PC-3 (cell line): ENCODE measurements at regions not wholly inside any gene's neighbourhood (a gene's known extent, or its start where the extent isn't known, plus 50 kb on each side); places are given as distances from the start of the nearest gene placed in this dataset.
A peak's percentile ranks its signal among the peaks of the same experiment; 100 is the strongest.

Experiments
- ATAC-seq: fragments of 200-7000 bp; cut with Tn5 transposase; 2 replicates; pipeline ENCODE4 v1.9.1; 2020; ENCODE audit warnings: mild to moderate bottlenecking, moderate library complexity
- BruUV-seq: library from RNA; stranded (reverse); fragments of 400-500 nt; replicated peaks from 2 replicates; lab custom pipeline; 2021; lab: Mats Ljungman, UMichigan
- CTCF ChIA-PET: fragments of 300-600 bp; sonication (Branson Sonifier 250); formaldehyde crosslinking; loops from one replicate; lab custom pipeline; 2022; ENCODE audit warnings: antibody characterized with exemption; lab: Charles Lee
- POLR2A ChIA-PET: fragments of 300-600 bp; sonication (Branson Sonifier 250); formaldehyde crosslinking; loops from one replicate; lab custom pipeline; 2022; ENCODE audit warnings: antibody characterized with exemption; ENCODE audit not compliant: unreplicated experiment; lab: Charles Lee
- DNase-seq: peaks from one replicate; pipeline ENCODE4 v3.0.0-alpha.2; 2015
- H2AFZ ChIP-seq: fragments of 300-600 bp; sonication (generic); 2 replicates; pipeline ENCODE4 v1.6.0; 2016; ENCODE audit warnings: antibody characterized with exemption, low read length
- H3F3A ChIP-seq: fragments of 300-600 bp; sonication (generic); one replicate; pipeline ENCODE4 v1.6.0; 2017; ENCODE audit warnings: antibody characterized with exemption, low read length, control low read depth, mild to moderate bottlenecking; ENCODE audit not compliant: unreplicated experiment
- H3K27ac ChIP-seq: fragments of 300-600 bp; sonication (generic); 2 replicates; pipeline ENCODE4 v1.5.1; 2016; ENCODE audit warnings: mild to moderate bottlenecking, low read length
- H3K27me3 ChIP-seq: fragments of 300-600 bp; sonication (generic); 2 replicates; pipeline ENCODE4 v1.6.1; 2016; ENCODE audit warnings: low read length, mixed read lengths
- H3K36me3 ChIP-seq: fragments of 300-600 bp; sonication (generic); 2 replicates; pipeline ENCODE4 v1.6.1; 2016; ENCODE audit warnings: low read depth, mixed run types, low read length, mixed read lengths
- H3K4me1 ChIP-seq: fragments of 300-600 bp; sonication (generic); 2 replicates; pipeline ENCODE4 v1.5.1; 2016; ENCODE audit warnings: low read length; ENCODE audit not compliant: insufficient read depth
- H3K4me2 ChIP-seq: fragments of 300-600 bp; sonication (generic); 2 replicates; pipeline ENCODE4 v1.6.0; 2016; ENCODE audit warnings: low read length
- H3K4me3 ChIP-seq: fragments of 300-600 bp; sonication (generic); 2 replicates; pipeline ENCODE4 v1.5.1; 2016; ENCODE audit warnings: mild to moderate bottlenecking, low read length, mixed read lengths
- H3K79me2 ChIP-seq: fragments of 300-600 bp; sonication (generic); 2 replicates; pipeline ENCODE4 v1.6.1; 2017; ENCODE audit warnings: low read length, mixed read lengths
- H3K9ac ChIP-seq: fragments of 300-600 bp; sonication (generic); 2 replicates; pipeline ENCODE4 v1.6.0; 2016; ENCODE audit warnings: mild to moderate bottlenecking, low read length
- H3K9me2 ChIP-seq: fragments of 300-600 bp; sonication (generic); replicated peaks from 2 replicates; pipeline ENCODE4 v1.6.1; 2016; ENCODE audit warnings: mixed run types, low read length, mixed read lengths
- H3K9me3 ChIP-seq: fragments of 300-600 bp; sonication (generic); 2 replicates; pipeline ENCODE4 v1.6.1; 2016; ENCODE audit warnings: low read length, mixed read lengths
- H4K20me1 ChIP-seq: fragments of 300-600 bp; sonication (generic); 2 replicates; pipeline ENCODE4 v1.6.1; 2016; ENCODE audit warnings: low read length, mixed read lengths
- CTCF ChIP-seq: fragments of 300-600 bp; sonication (generic); conservative IDR thresholded peaks from 2 replicates; pipeline ENCODE4 v1.5.1; 2017; ENCODE audit warnings: antibody characterized with exemption, low read depth, mild to moderate bottlenecking, low read length
- EZH2 ChIP-seq: fragments of 300-600 bp; sonication (generic); IDR thresholded peaks from one replicate; pipeline ENCODE4 v1.6.1; 2017; ENCODE audit warnings: antibody characterized with exemption, mild to moderate bottlenecking, low read length; ENCODE audit not compliant: unreplicated experiment
- EZH2phosphoT487 ChIP-seq: fragments of 300-600 bp; sonication (generic); IDR thresholded peaks from 2 replicates; pipeline ENCODE4 v1.6.1; 2018; ENCODE audit warnings: mild to moderate bottlenecking, antibody characterized with exemption, low read length, borderline replicate concordance
- intact Hi-C: fragments of 100-400 bp; cut with micrococcal nuclease; formaldehyde crosslinking; loops from 2 replicates; pipeline ENCODE4 v1.9.0; 2023

- Histone ChIP-seq H3K79me2 (no peaks in the 10 kb centered on the region), H3K36me3 (no peaks in the 10 kb centered on the region), H3K9me3 (no peaks in the 10 kb centered on the region), H3K27ac (no peak overlapping the region), H3K4me1 (no peaks in the 10 kb centered on the region), H3K27me3 (no peaks in the 10 kb centered on the region), H3F3A (no peaks in the 10 kb centered on the region), H3K4me3 (no peak overlapping the region), H3K9ac (no peak overlapping the region), H4K20me1 (no peaks in the 10 kb centered on the region), H3K4me2 (no peak overlapping the region), H3K9me2 (no peaks in the 10 kb centered on the region), H2AFZ (no peak overlapping the region)
- BruUV-seq = no TSS peak
- intact Hi-C loops = no loop called here
- no peak for DNase-seq
- CTCF ChIA-PET = no interaction called here
- no peak for ATAC-seq
- TF ChIP-seq EZH2phosphoT487 (no peak), CTCF (no peak), EZH2 (no peak)
- POLR2A ChIA-PET = no interaction called here
These were observed 1031.0 kb upstream of the ATXN7L3B start for GRCh38 chr12:73506611-73507010.

GRCh38 chr12:73514672-73515071, 1023.0 kb upstream of the ATXN7L3B start:
- Histone ChIP-seq H4K20me1 (no peaks in the 10 kb centered on the region), H3F3A (no peaks in the 10 kb centered on the region), H3K9me3 (no peaks in the 10 kb centered on the region), H2AFZ (no peak overlapping the region), H3K4me3 (no peak overlapping the region), H3K27ac (no peak overlapping the region), H3K4me2 (no peak overlapping the region), H3K79me2 (no peaks in the 10 kb centered on the region), H3K27me3 (no peaks in the 10 kb centered on the region), H3K36me3 (no peaks in the 10 kb centered on the region), H3K9me2 (no peaks in the 10 kb centered on the region), H3K4me1 (no peaks in the 10 kb centered on the region), H3K9ac (no peak overlapping the region)
- CTCF ChIA-PET = no interaction called here
- TF ChIP-seq CTCF = peak; percentile 35
- TF ChIP-seq EZH2 = no peak
- TF ChIP-seq EZH2phosphoT487 = no peak
- DNase-seq (peak; percentile 13), ATAC-seq (peak; percentile 33; the same call in 1 of the 2 replicates)
- intact Hi-C loops = no loop called here
- no TSS peak for BruUV-seq
- POLR2A ChIA-PET = no interaction called here

- H3K4me2 ChIP-seq = no peak overlapping the region
- H2AFZ ChIP-seq = no peak overlapping the region
- POLR2A ChIA-PET = no interaction called here
- no peaks in the 10 kb centered on the region for H3K9me2 ChIP-seq
- CTCF ChIA-PET = no interaction called here
- TF ChIP-seq CTCF (no peak), EZH2phosphoT487 (no peak), EZH2 (no peak)
- no peaks in the 10 kb centered on the region for H4K20me1 ChIP-seq
- no peak for ATAC-seq
- no peaks in the 10 kb centered on the region for H3K36me3 ChIP-seq
- no peaks in the 10 kb centered on the region for H3K4me1 ChIP-seq
- H3K9me3 ChIP-seq = peaks cover 6% of the 10 kb centered on the region
- H3K27ac ChIP-seq = no peak overlapping the region
- no peak overlapping the region for H3K4me3 ChIP-seq
- no peaks in the 10 kb centered on the region for H3K79me2 ChIP-seq
- H3F3A ChIP-seq = no peaks in the 10 kb centered on the region
- BruUV-seq = no TSS peak
- DNase-seq = no peak
- no peak overlapping the region for H3K9ac ChIP-seq
- intact Hi-C loops = no loop called here
- no peaks in the 10 kb centered on the region for H3K27me3 ChIP-seq
These were observed 1019.8 kb upstream of the ATXN7L3B start for GRCh38 chr12:73517859-73518258.
